ENCODE measurements at regions not wholly inside any gene's neighbourhood (a gene's known extent, or its start where the extent isn't known, plus 50 kb on each side); places are given as distances from the start of the nearest gene placed in this dataset.
"Not testable (repeated sequence)": the region's sequence is repeated elsewhere in the genome, so short reads cannot be mapped to it uniquely, and the experiment has no call there.

- no peak for DNase-seq
These were observed 57.7 kb downstream of the RAD51AP2 start for GRCh38 chr2:17460371-17461086.

DNA sequence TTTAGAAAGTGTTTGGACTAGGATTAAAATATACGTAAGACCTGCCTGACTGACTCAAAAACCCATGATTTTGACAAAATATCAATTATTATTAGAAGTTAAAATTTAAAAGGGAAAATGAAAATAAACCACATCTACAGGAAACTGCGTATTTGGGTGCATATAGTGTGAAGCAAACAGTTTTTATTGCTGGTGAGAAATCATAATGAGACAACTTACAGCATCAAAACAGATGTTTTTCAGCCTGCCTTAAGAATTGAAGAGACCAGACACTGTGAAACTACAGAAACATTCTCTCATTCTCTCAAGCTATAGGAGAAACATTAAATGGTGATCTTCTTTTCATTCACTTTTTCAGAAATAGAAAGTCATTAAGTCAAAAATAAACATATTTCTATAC is 62.9 kb downstream of the RAD51AP2 start:
- DNase-seq = no peak

DNA sequence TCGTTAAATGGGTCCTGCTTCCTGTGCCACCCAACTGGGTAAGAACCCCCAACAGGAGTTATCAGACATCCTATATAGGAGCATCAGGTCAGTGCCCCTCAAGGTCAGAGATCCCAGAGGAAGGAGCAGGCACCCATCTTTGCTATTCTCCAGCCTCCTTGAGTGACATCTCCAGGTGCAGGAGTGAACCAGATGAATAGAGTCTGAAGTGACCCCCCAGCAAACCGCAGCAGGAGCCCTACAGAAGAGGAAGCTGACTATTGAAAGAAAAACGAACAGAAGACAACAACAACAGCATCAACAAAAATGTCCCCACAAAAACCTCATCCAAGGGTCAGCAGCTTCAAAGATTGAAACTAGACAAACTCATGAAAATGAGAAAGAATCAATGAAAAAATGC is 72.0 kb downstream of the RAD51AP2 start:
- not testable (repeated sequence) for DNase-seq

GRCh38 chr2:17445744-17446143 is 72.5 kb downstream of the RAD51AP2 start:
- no peak for DNase-seq

DNA sequence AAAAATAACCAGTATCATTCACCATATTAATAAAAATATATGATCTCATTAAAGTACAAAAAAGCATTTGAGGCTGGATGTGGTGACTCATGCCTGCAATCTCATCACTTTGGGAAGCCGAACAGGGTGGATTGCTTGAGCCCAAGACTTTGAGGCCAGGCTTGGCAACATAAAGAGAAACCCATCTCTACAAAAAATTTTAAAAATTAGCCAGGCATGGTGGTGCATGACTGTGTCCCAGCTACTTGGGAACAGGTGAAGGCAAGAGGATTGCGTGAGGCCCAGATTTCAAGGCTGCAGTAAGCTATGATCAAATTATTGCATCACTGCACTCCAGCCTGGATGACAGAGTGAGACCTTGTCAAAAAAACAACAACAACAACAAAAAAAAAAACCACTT is 75.9 kb downstream of the RAD51AP2 start:
- no peak for DNase-seq

GRCh38 chr2:17441790-17442189 is 76.5 kb downstream of the RAD51AP2 start:
- DNase-seq = no peak

DNA sequence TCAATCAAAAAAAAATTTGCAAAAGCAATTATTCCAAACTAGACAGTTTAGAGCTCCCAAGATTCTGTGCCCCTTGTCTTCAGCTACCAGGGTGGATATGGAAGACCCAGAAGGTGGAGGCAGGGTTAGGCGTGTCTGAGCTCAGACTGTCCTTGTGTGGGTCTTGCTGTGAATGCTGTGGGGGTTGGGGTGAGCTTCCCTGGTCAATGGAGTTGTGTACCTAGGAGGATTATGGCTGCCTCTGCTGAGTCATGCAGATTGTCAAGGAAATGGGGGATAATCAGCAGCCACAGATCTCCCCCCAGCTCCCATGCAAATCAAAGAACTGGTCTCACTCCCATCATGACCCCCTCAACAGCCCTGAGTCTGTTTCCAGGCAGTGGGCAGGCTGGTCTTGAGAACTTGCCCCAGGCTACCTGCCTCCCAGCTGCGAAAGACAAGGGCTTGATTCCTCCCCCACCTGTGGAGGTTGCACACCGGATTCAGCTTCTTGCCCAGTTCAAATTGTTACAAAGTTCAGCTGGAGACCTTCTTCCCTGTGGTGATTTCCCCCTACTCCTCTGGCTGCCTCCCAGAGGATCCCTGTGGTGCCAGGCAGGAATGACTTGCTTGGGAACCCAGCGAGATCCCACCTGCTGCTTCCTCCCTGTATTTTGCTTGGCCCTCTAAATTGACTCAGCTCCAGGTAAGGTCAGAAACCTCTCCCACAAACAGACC is 77.0 kb downstream of the RAD51AP2 start:
- no peak for DNase-seq

DNA sequence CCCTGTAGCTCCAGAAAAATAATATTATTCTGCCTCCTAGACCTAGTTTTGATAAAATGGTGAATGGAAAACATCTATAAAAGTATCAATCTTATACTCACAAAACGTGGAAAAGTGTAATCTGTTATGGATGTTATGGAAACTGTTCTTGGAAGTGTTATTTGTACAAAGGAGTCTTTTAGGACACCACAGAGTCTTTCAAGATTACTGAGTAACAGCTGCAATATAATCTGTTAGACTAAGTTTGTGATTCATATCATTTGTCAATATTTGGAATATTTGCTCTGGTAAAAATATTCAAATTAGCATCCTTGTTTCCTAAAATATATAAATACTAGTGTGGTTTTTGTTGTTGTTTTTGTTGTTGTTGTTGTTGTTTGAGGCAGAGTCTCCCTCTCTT is 87.9 kb downstream of the RAD51AP2 start:
- DNase-seq = no peak

DNA sequence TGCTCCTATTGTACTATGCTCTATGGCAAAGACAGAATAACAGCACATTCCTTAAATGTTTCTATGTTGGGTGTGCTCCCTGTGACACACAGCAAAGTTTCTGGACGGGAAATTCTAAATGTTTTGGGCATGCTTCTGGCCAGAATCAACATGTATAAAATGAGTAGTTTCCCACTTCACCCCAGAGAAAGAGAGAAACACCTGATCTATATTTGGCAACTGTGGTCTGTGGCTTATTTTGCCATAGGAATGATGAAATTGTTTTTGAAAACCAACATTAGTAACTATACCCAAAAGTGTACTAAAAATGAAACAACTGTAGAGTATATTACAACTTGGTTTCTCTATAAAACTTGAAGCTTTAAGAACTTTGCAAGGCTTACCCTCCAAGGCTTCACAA is 89.1 kb downstream of the RAD51AP2 start:
- no peak for DNase-seq

GRCh38 chr2:17427401-17427800 is 90.8 kb downstream of the RAD51AP2 start:
- DNase-seq = no peak

GRCh38 chr2:17426743-17427142 is 91.5 kb downstream of the RAD51AP2 start:
- no peak for DNase-seq

- no peak for DNase-seq
These were observed 96.2 kb downstream of the RAD51AP2 start for GRCh38 chr2:17422061-17422460.

DNA sequence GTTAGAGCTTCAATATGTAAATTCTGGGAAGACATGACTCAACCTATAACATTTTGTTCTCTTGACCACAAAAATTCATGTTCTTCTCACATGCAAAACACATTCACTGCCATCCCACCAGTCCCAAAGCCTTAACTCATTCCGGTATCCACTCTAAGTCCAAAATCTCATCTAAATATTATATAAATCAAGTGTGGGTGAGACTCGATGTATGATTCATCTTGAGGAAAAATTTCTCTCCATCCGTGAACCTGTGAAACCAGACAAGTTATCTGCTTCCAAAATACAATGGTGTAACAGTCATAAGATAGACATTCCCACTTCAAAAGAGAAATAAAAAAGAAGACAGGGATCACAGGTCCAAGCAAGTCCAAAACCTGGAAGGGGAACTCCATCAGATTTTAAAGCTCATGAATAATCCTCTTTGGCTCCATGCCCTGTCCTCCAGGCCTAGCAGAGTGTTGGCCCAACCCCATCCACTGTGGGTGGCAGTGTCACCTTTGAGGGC is 101.3 kb downstream of the RAD51AP2 start:
- no peak for DNase-seq

DNA sequence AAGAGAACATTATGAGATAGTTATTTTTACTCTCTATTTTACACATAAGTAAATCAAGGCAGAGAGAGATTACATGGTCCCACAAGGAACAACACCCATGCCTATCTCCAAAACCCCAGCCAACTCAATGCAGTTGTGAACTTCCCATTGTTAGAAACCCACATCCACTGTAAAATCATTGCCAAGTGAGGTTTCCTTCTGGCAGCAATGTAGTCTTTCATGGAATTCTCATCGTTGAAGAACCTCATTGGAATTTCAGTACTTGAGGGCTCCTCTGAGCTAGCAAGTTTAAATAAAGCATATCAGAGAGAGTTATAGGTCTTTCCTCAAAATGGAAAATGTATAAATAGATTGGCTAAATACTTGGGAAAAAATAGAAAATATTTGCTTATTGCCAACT is 105.2 kb downstream of the RAD51AP2 start:
- no peak for DNase-seq

GRCh38 chr2:17401096-17401495 is 117.1 kb downstream of the RAD51AP2 start:
- no peak for DNase-seq

DNA sequence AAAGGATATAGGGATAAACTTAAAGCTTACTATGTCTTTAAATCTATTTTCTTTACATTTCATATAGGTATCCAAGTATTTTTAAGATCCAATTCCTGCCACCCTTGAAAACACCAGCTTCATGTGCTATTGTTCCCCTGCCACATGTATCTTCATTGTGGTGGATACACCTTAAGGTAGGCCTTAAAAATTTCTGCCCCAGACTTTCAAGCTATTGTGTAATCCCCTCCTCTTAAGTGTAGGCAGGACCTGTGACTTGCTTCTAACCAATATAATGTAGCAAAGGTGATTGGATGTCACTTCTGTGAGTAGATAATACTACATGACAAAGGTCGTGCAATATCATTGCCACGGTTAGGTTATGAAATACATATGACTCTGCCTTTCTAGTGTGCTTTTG is 119.5 kb downstream of the RAD51AP2 start:
- DNase-seq = no peak

DNA sequence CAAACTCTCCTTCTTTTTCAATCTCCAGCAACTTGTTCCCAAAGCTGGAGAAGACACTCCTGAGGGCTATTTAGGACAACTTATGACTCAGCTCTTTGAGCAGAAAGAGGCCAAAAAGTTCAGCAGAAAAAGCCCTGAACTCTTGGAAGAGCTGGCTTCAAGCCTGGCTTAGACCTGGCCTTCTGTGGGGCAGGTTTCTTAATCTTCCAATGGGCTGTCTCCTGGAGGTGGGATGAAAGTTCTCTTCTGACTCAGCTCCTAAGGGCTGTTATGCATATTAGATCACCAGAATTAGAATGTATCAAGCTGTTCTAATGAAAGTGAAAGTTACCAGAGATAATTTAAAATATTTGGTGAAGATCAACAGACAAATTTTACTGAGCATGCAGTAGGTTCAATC is 129.4 kb downstream of the RAD51AP2 start:
- no peak for DNase-seq

GRCh38 chr2:17387591-17387990 is 130.6 kb downstream of the RAD51AP2 start:
- no peak for DNase-seq

- no peak for DNase-seq
These were observed 131.5 kb downstream of the RAD51AP2 start for GRCh38 chr2:17386771-17387170.

- DNase-seq = no peak
These were observed 138.2 kb downstream of the RAD51AP2 start for GRCh38 chr2:17380003-17380402.

GRCh38 chr2:17375262-17375661 is 143.0 kb downstream of the RAD51AP2 start:
- no peak for DNase-seq

- DNase-seq = no peak
These were observed 144.5 kb downstream of the RAD51AP2 start for GRCh38 chr2:17373741-17374140.

DNA sequence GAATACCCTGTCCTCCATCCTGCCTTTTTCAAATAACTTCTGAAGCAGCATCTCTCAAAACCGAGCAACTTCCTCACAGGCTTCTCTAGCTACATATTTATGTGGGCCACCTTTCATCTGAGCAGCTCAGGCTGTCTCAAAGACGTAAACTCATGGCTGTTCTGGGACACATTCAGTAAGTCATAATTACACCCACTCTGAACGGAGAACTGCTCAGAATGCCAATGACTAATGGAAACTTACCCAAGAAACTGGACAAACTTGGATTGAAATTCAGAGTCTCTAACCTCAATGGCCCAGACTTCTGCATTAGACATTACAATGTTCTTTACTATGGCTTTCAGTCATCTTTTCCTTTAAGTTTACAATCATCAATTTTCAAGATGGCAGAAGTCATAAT is 145.2 kb downstream of the RAD51AP2 start:
- no peak for DNase-seq

DNA sequence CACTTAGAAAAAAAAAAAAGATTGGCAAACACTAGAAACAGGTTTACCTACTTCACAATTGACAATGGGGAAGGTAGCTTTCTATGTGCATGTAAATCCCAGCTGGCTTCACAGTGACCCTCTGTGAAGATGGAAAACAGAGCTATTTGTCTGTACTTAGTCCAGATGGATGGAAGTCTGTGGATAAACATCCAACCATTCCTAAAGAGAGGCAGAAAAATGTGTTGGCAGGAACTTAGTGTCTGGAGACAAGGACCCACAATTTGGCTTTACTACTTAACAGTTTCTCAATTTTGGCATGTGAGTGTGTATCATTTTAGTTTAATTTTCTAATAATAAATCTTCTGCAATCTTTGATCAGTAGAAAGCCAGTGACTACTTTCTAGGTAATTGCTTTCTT is 154.4 kb downstream of the RAD51AP2 start:
- no peak for DNase-seq
